ENCODE measurements at regions not wholly inside any gene's neighbourhood (a gene's known extent, or its start where the extent isn't known, plus 50 kb on each side); places are given as distances from the start of the nearest gene placed in this dataset.

GRCh38 chr5:135122797-135123196, 88.8 kb upstream of the PITX1 start:
- no peak for TF ChIP-seq POLR2AphosphoS5 (IDR thresholded peaks at IDR 0.05)
- TF ChIP-seq CTCF (IDR thresholded peaks at IDR 0.05): no peak
- no peak for TF ChIP-seq EP300 (IDR thresholded peaks at IDR 0.05; ENCODE audit: low read depth)
